ENCODE measurements at regions not wholly inside any gene's neighbourhood (a gene's known extent, or its start where the extent isn't known, plus 50 kb on each side); places are given as distances from the start of the nearest gene placed in this dataset.

GRCh38 chr7:19417231-19417630, 272.0 kb upstream of the FERD3L start (continued):
- no peak for TF ChIP-seq MAFK (IDR thresholded peaks at IDR 0.05; ENCODE audit: low read depth, low read length)

Data from H1 (cell line).